HCT116 (cell line): ENCODE measurements at regions not wholly inside any gene's neighbourhood (a gene's known extent, or its start where the extent isn't known, plus 50 kb on each side); places are given as distances from the start of the nearest gene placed in this dataset.

ENCODE experiments used
- ATAC-seq: fragments of 200-7000 bp; cut with Tn5 transposase; 2 replicates; pipeline ENCODE4 v1.9.1; 2020; ENCODE audit warnings: mild to moderate bottlenecking, moderate library complexity
- BruUV-seq: library from RNA; stranded (reverse); fragments of 400-500 nt; replicated peaks from 2 replicates; lab custom pipeline; 2021; lab: Mats Ljungman, UMichigan
- CTCF ChIA-PET: fragments of 300-600 bp; sonication (Branson Sonifier 250); formaldehyde crosslinking; loops from one replicate; lab custom pipeline; 2021; ENCODE audit warnings: antibody characterized with exemption; lab: Charles Lee
- POLR2A ChIA-PET: fragments of 300-600, 350-600 bp; sonication (Branson Sonifier 250); formaldehyde crosslinking; loops from one replicate; lab custom pipeline; 2021; ENCODE audit warnings: antibody characterized with exemption; lab: Charles Lee
- RAD21 ChIA-PET, 2 experiments: fragments of 300-600 bp; sonication (Branson Sonifier 250); formaldehyde crosslinking; loops; one replicate each; lab custom pipeline; 2023; ENCODE audit warnings: low total read pairs in 2 of 2; ENCODE audit not compliant: uncharacterized antibody in 2 of 2, unreplicated experiment in 2 of 2, low non-redundant PET in 1 of 2; lab: Charles Lee
- DNase-seq: peaks from one replicate; pipeline ENCODE4 v3.0.0-alpha.2; 2010; ENCODE audit warnings: low read depth, low spot score
- H2AFZ ChIP-seq: fragments of 200-600 bp; shearing (Covaris generic), sonication (generic); 2 replicates; pipeline ENCODE4 v1.6.1; 2017; ENCODE audit warnings: low read depth, mixed run types, mixed read lengths, antibody characterized with exemption, low read length; ENCODE audit not compliant: poor library complexity, severe bottlenecking
- H3K27ac ChIP-seq: 2 replicates; pipeline ENCODE4 v1.5.1; 2012; ENCODE audit warnings: low read depth, low read length
- H3K27me3 ChIP-seq: fragments of 200-600 bp; sonication (generic); 2 replicates; pipeline ENCODE4 v1.6.1; 2016; ENCODE audit warnings: mixed run types, low read length, mixed read lengths; ENCODE audit not compliant: insufficient read depth
- H3K36me3 ChIP-seq, 2 experiments: fragments of 200-500 bp in 1 of 2; fragments of 200-600 bp in 1 of 2; sonication (Bioruptor generic) in 1 of 2; sonication (generic) in 1 of 2; 2 replicates each; pipeline versions ENCODE4 v1.5.1 to v1.6.1; 2014 to 2016; ENCODE audit warnings: low read length in 2 of 2, inconsistent platforms in 1 of 2, mixed read lengths in 1 of 2, mixed run types in 1 of 2; ENCODE audit not compliant: insufficient read depth in 2 of 2, control insufficient read depth in 1 of 2
- H3K4me1 ChIP-seq, 2 experiments: fragments of 200-600 bp in 1 of 2; sonication (generic) in 1 of 2; 2 replicates each; pipeline versions ENCODE4 v1.5.1 to v1.6.1; 2012 to 2017; ENCODE audit warnings: low read length in 2 of 2, inconsistent platforms in 1 of 2, mild to moderate bottlenecking in 1 of 2, mixed read lengths in 1 of 2, mixed run types in 1 of 2, moderate library complexity in 1 of 2; ENCODE audit not compliant: insufficient read depth in 2 of 2, control insufficient read depth in 1 of 2
- H3K4me2 ChIP-seq: fragments of 200-600 bp; sonication (generic); 2 replicates; pipeline ENCODE4 v1.6.1; 2017; ENCODE audit warnings: mixed run types, low read length, mixed read lengths
- H3K4me3 ChIP-seq, 2 experiments: fragments of 200-600 bp in 1 of 2; sonication (generic) in 1 of 2; replicated peaks in 1 of 2; 2 replicates each; pipeline ENCODE4 v1.5.1; 2011 to 2016; ENCODE audit warnings: low read length in 2 of 2, control low read depth in 1 of 2, low read depth in 1 of 2, mild to moderate bottlenecking in 1 of 2, mixed read lengths in 1 of 2, mixed run types in 1 of 2
- H3K79me2 ChIP-seq: fragments of 200-600 bp; sonication (generic); 2 replicates; pipeline ENCODE4 v1.6.1; 2017; ENCODE audit warnings: mild to moderate bottlenecking, mixed run types, low read length, moderate library complexity, mixed read lengths; ENCODE audit not compliant: insufficient read depth
- H3K9ac ChIP-seq: fragments of 200-600 bp; sonication (generic); 2 replicates; pipeline ENCODE4 v1.6.1; 2016; ENCODE audit warnings: low read length, mixed read lengths
- H3K9me2 ChIP-seq: fragments of 200-600 bp; sonication (generic), shearing (Covaris generic); 2 replicates; pipeline ENCODE4 v1.6.1; 2017; ENCODE audit warnings: mixed run types, mild to moderate bottlenecking, moderate library complexity; ENCODE audit not compliant: insufficient read depth
- H3K9me3 ChIP-seq, 2 experiments: fragments of 200-500 bp in 1 of 2; fragments of 200-600 bp in 1 of 2; sonication (Bioruptor generic) in 1 of 2; sonication (generic) in 1 of 2; 2 replicates each; pipeline ENCODE4 v1.6.1; 2014 to 2017; ENCODE audit warnings: low read length in 2 of 2, mixed read lengths in 2 of 2, inconsistent platforms in 1 of 2, low read depth in 1 of 2, mild to moderate bottlenecking in 1 of 2, mixed run types in 1 of 2, moderate library complexity in 1 of 2; ENCODE audit not compliant: control insufficient read depth in 1 of 2, insufficient read depth in 1 of 2
- H4K20me1 ChIP-seq: fragments of 200-600 bp; sonication (generic), shearing (Covaris generic); 2 replicates; pipeline ENCODE4 v1.6.1; 2017; ENCODE audit warnings: mixed run types, mild to moderate bottlenecking, moderate library complexity; ENCODE audit not compliant: insufficient read depth
- CEBPB ChIP-seq: IDR thresholded peaks from 2 replicates; pipeline ENCODE4 v1.6.1; 2012; ENCODE audit warnings: low read depth
- EGR1 ChIP-seq: IDR thresholded peaks from 2 replicates; pipeline ENCODE4 v1.6.1; 2012; ENCODE audit warnings: low read depth
- ELF1 ChIP-seq: IDR thresholded peaks from 2 replicates; pipeline ENCODE4 v1.6.1; 2012; ENCODE audit warnings: low read depth, borderline replicate concordance
- EZH2 ChIP-seq: fragments of 200-600 bp; sonication (generic); IDR thresholded peaks from 2 replicates; pipeline ENCODE4 v1.6.1; 2017; ENCODE audit warnings: antibody characterized with exemption, mixed run types
- EZH2phosphoT487 ChIP-seq: fragments of 200-600 bp; IDR thresholded peaks from 2 replicates; pipeline ENCODE4 v1.6.1; 2018; ENCODE audit warnings: antibody characterized with exemption, borderline replicate concordance
- FOSL1 ChIP-seq: IDR thresholded peaks from 2 replicates; pipeline ENCODE4 v1.6.1; 2012; ENCODE audit warnings: low read depth
- ZFX ChIP-seq: fragments of 450-650 bp; IDR thresholded peaks from 2 replicates; pipeline ENCODE4 v1.6.1; 2017
- ZNF274 ChIP-seq: fragments of 200-500 bp; sonication (Bioruptor generic); IDR thresholded peaks from 2 replicates; pipeline ENCODE4 v1.6.1; 2014; ENCODE audit warnings: mild to moderate bottlenecking, low read depth, low read length, inconsistent platforms
- intact Hi-C: fragments of 100-400 bp; cut with micrococcal nuclease; formaldehyde crosslinking; loops from 2 replicates; pipeline ENCODE4 v1.10.0; 2022
- TF ChIP-seq, protein P1 (sequence below): IDR thresholded peaks from 2 replicates; pipeline ENCODE4 v1.6.1; 2012
- TF ChIP-seq, protein P2 (sequence below): IDR thresholded peaks from 2 replicates; pipeline ENCODE4 v1.6.1; 2011; ENCODE audit warnings: mild to moderate bottlenecking, low read length, moderate library complexity; ENCODE audit not compliant: insufficient replicate concordance; ENCODE audit errors: extremely low read depth
- TF ChIP-seq, protein P3 (sequence below), 3 experiments: fragments of 200-600 bp in 1 of 3; sonication (generic) in 1 of 3; IDR thresholded peaks in 2 of 3; conservative IDR thresholded peaks in 1 of 3; 2 replicates each; pipeline ENCODE4 v1.5.1; 2012 to 2017; ENCODE audit warnings: low read depth in 2 of 3, low read length in 2 of 3, antibody characterized with exemption in 1 of 3, borderline replicate concordance in 1 of 3, control low read depth in 1 of 3, mild to moderate bottlenecking in 1 of 3, mixed read lengths in 1 of 3, mixed run types in 1 of 3, moderate library complexity in 1 of 3; ENCODE audit not compliant: insufficient read depth in 1 of 3
- TF ChIP-seq, protein P4 (sequence below): IDR thresholded peaks from 2 replicates; pipeline ENCODE4 v1.6.1; 2012

- no TSS peak for BruUV-seq
- no peak for DNase-seq
- H3K36me3 ChIP-seq: no peaks in the 10 kb centered on the region
- H3K9me2 ChIP-seq: no peaks in the 10 kb centered on the region
- peaks cover 8% of the 10 kb centered on the region; the same call in 1 of the 2 replicates for H3K27me3 ChIP-seq
- H3K4me1 ChIP-seq: no peaks in the 10 kb centered on the region
- H3K4me3 ChIP-seq: no peak overlapping the region
- TF ChIP-seq ELF1: no peak
- TF ChIP-seq, protein P1, sequence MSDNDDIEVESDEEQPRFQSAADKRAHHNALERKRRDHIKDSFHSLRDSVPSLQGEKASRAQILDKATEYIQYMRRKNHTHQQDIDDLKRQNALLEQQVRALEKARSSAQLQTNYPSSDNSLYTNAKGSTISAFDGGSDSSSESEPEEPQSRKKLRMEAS: no peak
- no peak for TF ChIP-seq ZFX
- no peak for TF ChIP-seq EZH2
- TF ChIP-seq CEBPB: no peak
- TF ChIP-seq, protein P2, sequence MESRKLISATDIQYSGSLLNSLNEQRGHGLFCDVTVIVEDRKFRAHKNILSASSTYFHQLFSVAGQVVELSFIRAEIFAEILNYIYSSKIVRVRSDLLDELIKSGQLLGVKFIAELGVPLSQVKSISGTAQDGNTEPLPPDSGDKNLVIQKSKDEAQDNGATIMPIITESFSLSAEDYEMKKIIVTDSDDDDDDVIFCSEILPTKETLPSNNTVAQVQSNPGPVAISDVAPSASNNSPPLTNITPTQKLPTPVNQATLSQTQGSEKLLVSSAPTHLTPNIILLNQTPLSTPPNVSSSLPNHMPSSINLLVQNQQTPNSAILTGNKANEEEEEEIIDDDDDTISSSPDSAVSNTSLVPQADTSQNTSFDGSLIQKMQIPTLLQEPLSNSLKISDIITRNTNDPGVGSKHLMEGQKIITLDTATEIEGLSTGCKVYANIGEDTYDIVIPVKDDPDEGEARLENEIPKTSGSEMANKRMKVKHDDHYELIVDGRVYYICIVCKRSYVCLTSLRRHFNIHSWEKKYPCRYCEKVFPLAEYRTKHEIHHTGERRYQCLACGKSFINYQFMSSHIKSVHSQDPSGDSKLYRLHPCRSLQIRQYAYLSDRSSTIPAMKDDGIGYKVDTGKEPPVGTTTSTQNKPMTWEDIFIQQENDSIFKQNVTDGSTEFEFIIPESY: no peak
- no peaks in the 10 kb centered on the region for H3K79me2 ChIP-seq
- POLR2A ChIA-PET: no interaction called here
- no peak overlapping the region for H2AFZ ChIP-seq
- H3K9me3 ChIP-seq: no peaks in the 10 kb centered on the region
- CTCF ChIA-PET: no interaction called here
- H3K9ac ChIP-seq: no peak overlapping the region
- no peak for ATAC-seq
- H3K27ac ChIP-seq: no peak overlapping the region
- RAD21 ChIA-PET: no interaction called here
- H4K20me1 ChIP-seq: no peaks in the 10 kb centered on the region
- H3K4me2 ChIP-seq: no peak overlapping the region
- intact Hi-C loops: no loop called here
These were observed 69.7 kb upstream of the SETMAR start for GRCh38 chr3:4233488-4233887.

GRCh38 chr3:4234889-4235288 is 68.3 kb upstream of the SETMAR start:
- Histone ChIP-seq H3K27ac (no peak overlapping the region), H3K4me3 (no peak overlapping the region), H3K9ac (no peak overlapping the region), H3K9me2 (no peaks in the 10 kb centered on the region), H3K79me2 (no peaks in the 10 kb centered on the region), H4K20me1 (no peaks in the 10 kb centered on the region), H2AFZ (no peak overlapping the region), H3K4me2 (no peak overlapping the region), H3K4me1 (no peaks in the 10 kb centered on the region), H3K9me3 (no peaks in the 10 kb centered on the region), H3K27me3 (0 out of 2 replicates have a peak, but pooled peaks cover 7% of the 10 kb centered on the region), H3K36me3 (no peaks in the 10 kb centered on the region)
- DNase-seq (no peak), ATAC-seq (no peak)
- no TSS peak for BruUV-seq
- RAD21 ChIA-PET: no interaction called here
- POLR2A ChIA-PET: no interaction called here
- CTCF ChIA-PET: no interaction called here
- TF ChIP-seq, protein P1: no peak
- TF ChIP-seq CEBPB: no peak
- TF ChIP-seq EGR1: no peak
- TF ChIP-seq EZH2phosphoT487: no peak
- TF ChIP-seq, protein P3, sequence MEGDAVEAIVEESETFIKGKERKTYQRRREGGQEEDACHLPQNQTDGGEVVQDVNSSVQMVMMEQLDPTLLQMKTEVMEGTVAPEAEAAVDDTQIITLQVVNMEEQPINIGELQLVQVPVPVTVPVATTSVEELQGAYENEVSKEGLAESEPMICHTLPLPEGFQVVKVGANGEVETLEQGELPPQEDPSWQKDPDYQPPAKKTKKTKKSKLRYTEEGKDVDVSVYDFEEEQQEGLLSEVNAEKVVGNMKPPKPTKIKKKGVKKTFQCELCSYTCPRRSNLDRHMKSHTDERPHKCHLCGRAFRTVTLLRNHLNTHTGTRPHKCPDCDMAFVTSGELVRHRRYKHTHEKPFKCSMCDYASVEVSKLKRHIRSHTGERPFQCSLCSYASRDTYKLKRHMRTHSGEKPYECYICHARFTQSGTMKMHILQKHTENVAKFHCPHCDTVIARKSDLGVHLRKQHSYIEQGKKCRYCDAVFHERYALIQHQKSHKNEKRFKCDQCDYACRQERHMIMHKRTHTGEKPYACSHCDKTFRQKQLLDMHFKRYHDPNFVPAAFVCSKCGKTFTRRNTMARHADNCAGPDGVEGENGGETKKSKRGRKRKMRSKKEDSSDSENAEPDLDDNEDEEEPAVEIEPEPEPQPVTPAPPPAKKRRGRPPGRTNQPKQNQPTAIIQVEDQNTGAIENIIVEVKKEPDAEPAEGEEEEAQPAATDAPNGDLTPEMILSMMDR (IDR thresholded peaks at IDR 0.05 in 2 of 3, conservative IDR thresholded peaks at IDR 0.05 in 1 of 3; ENCODE audit: borderline replicate concordance in 1 of 3, insufficient read depth in 1 of 3, low read depth in 2 of 3, low read length in 2 of 3): no peak
- TF ChIP-seq ZNF274: no peak
- TF ChIP-seq, protein P4, sequence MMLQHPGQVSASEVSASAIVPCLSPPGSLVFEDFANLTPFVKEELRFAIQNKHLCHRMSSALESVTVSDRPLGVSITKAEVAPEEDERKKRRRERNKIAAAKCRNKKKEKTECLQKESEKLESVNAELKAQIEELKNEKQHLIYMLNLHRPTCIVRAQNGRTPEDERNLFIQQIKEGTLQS: no peak
- no peak for TF ChIP-seq FOSL1
- intact Hi-C loops: no loop called here
